Heart left ventricle (tissue), 16 donors: ENCODE measurements at regions not wholly inside any gene's neighbourhood (a gene's known extent, or its start where the extent isn't known, plus 50 kb on each side); places are given as distances from the start of the nearest gene placed in this dataset.

Experiments used
- ATAC-seq, 4 donors: fragments of 200-7000 bp; cut with Tn5 transposase; one replicate each; pipeline ENCODE4 v1.9.1; 2020 to 2022; ENCODE audit warnings: moderate library complexity in 4 of 4, mild to moderate bottlenecking in 3 of 4, moderate number of reproducible peaks in 1 of 4
- DNase-seq, 5 donors: peaks; one replicate each; pipeline ENCODE4 v3.0.0-alpha.2; 2020
- H3K27ac ChIP-seq, 12 donors: fragments of 200-600 bp; sonication (generic) in 4 of 12; one replicate each; pipeline versions ENCODE4 v1.5.0 to v1.8.0; 2016 to 2022; ENCODE audit warnings: mild to moderate bottlenecking in 2 of 12
- H3K27me3 ChIP-seq, 9 donors: fragments of 200-600 bp; sonication (generic) in 2 of 9; one replicate each; pipeline versions ENCODE4 v1.5.1 to v1.8.0; 2016 to 2022; ENCODE audit warnings: mild to moderate bottlenecking in 3 of 9
- H3K36me3 ChIP-seq, 9 donors: fragments of 200-600 bp; sonication (generic) in 2 of 9; one replicate each; pipeline versions ENCODE4 v1.5.0 to v1.8.0; 2018 to 2022; ENCODE audit warnings: mild to moderate bottlenecking in 2 of 9
- H3K4me1 ChIP-seq, 12 donors: fragments of 200-600 bp; sonication (generic) in 4 of 12; one replicate each; pipeline versions ENCODE4 v1.5.0 to v1.8.0; 2016 to 2022; ENCODE audit warnings: mild to moderate bottlenecking in 3 of 12
- H3K4me3 ChIP-seq, 12 donors: fragments of 200-600 bp; sonication (generic) in 4 of 12; one replicate each; pipeline versions ENCODE4 v1.5.0 to v1.8.0; 2017 to 2022; ENCODE audit warnings: mild to moderate bottlenecking in 9 of 12, moderate library complexity in 4 of 12
- H3K9me3 ChIP-seq, 12 donors: fragments of 200-600 bp; sonication (generic) in 4 of 12; one replicate each; pipeline versions ENCODE4 v1.5.0 to v1.8.0; 2016 to 2022; ENCODE audit warnings: mild to moderate bottlenecking in 1 of 12
- CTCF ChIP-seq, 12 donors: fragments of 200-600 bp; sonication (generic) in 4 of 12; IDR thresholded peaks; one replicate each; pipeline versions ENCODE4 v1.5.0 to v1.8.0; 2018 to 2022; ENCODE audit warnings: antibody characterized with exemption in 12 of 12, mild to moderate bottlenecking in 5 of 12
- POLR2A ChIP-seq, 2 donors: fragments of 450-650 bp; IDR thresholded peaks; one replicate each; pipeline ENCODE4 v1.6.1; 2017; ENCODE audit warnings: antibody characterized with exemption in 2 of 2, mild to moderate bottlenecking in 2 of 2, moderate library complexity in 2 of 2
- WGBS, 4 donors: extraction: QIAGEN DNeasy Blood & Tissue Kit in 2 of 4; methylation state at CpG; one replicate each; pipeline versions ENCODE4 v1.1.5 to v1.1.7; 2013 to 2018; 5-methylcytosine and 5-hydroxymethylcytosine counted together
- intact Hi-C, 10 donors: fragments of 100-400 bp; cut with DNase I; formaldehyde crosslinking; loops; one replicate each; pipeline versions ENCODE4 v1.11.1 to v1.14.2; 2022
- donor health status: ischemic (EF 13 %, LVEDD 7.1; RV severe dilation, severe dysfunction).
- donor health status: healthy with polysubstance abuse.
- donor health status: DM: no; HTN: yes; CAD: no.
- donor health status: DM: no; HTN: no; CAD: no.
- donor health status: ischemic (EF 25% LVEDD 6.9; RV normal size, moderate dysfunction).
- donor health status: ischemic (EF 25% LVEDD 5.7; RV mildly dilated, moderate dysfunction).
- donor health status: healthy.
- donor health status: DM: yes; HTN: yes; CAD: no.
- donor health status: ischemic (EF 35%, LVEDD 5.7; RV mildly dilated, moderate dysfunction).
- donor health status: nonischemic (EF 11% LVEDD 7.7; RV severe dilation, severe dysfunction).
- donor health status: DM: yes; HTN: yes; CAD: no.
- donor health status: PGD.
- donor health status: ischemic (EF 29% LVEDD 5.4; RV normal size, mild dysfunction).
- donor health status: nonischemic (EF 23%, LVEDD 6.1; RV moderate dilation, normal function).

- Histone ChIP-seq H3K36me3 (no peaks in the 10 kb centered on the region), H3K4me1 (peaks cover 0 to 29% (median 14%) of the 10 kb centered on the region in 12 donors), H3K27me3 (no peaks in the 10 kb centered on the region), H3K4me3 (no peak overlapping the region), H3K27ac (peak overlapping the region in 10 of 12 donors; percentile 6 to 70 (median 52)), H3K9me3 (no peaks in the 10 kb centered on the region)
- no peak for TF ChIP-seq POLR2A (IDR thresholded peaks at IDR 0.05)
- WGBS, 4 donors: 88 to 93% (median 92%) methylated on average over 1 of the region's 1 CpG
- DNase-seq (no peak), ATAC-seq (no peak)
- intact Hi-C loops: loop anchor here in 3 of 10 donors (5.0 to 10.0 kb wide), 5 partner anchors 55 to 353 kb away; partner anchors contain the start of gene TGFBR2 (in 1 of the 3)
These were observed 264.6 kb upstream of the TGFBR2 start for GRCh38 chr3:30341851-30342250.

GRCh38 chr3:30342318-30343060, 263.9 kb upstream of the TGFBR2 start:
- intact Hi-C loops: loop anchor here in 3 of 10 donors (5.0 to 10.0 kb wide), 5 partner anchors 55 to 352 kb away; partner anchors contain the start of gene TGFBR2 (in 1 of the 3)
- no peaks in the 10 kb centered on the region for H3K9me3 ChIP-seq
- H3K4me3 ChIP-seq: no peak overlapping the region
- TF ChIP-seq POLR2A (IDR thresholded peaks at IDR 0.05) (no peak), CTCF (IDR thresholded peaks at IDR 0.05) (no peak)
- peak overlapping the region; percentile 6 to 70 (median 51) for H3K27ac ChIP-seq
- 59 to 70% (median 65%) methylated on average over 6 of the region's 6 CpGs for WGBS, 4 donors
- H3K36me3 ChIP-seq: no peaks in the 10 kb centered on the region
- peaks cover 0 to 32% (median 16%) of the 10 kb centered on the region in 12 donors for H3K4me1 ChIP-seq
- no peaks in the 10 kb centered on the region for H3K27me3 ChIP-seq
- ATAC-seq (peak; percentile 80 to 95 (median 94)), DNase-seq (peak in 2 of 5 donors; percentile 24 to 58)

GRCh38 chr3:30343067-30343831, 263.2 kb upstream of the TGFBR2 start:
- 62 to 67% (median 66%) methylated on average over 4 of the region's 4 CpGs for WGBS, 4 donors
- ATAC-seq (peak in 1 of 4 donors; percentile 52), DNase-seq (no peak)
- H3K4me1 ChIP-seq: peaks cover 0 to 39% (median 20%) of the 10 kb centered on the region in 12 donors
- no peaks in the 10 kb centered on the region for H3K36me3 ChIP-seq
- intact Hi-C loops: loop anchor here in 3 of 10 donors (5.0 to 10.0 kb wide), 5 partner anchors 56 to 352 kb away; partner anchors contain the start of gene TGFBR2 (in 1 of the 3)
- TF ChIP-seq CTCF (IDR thresholded peaks at IDR 0.05) (no peak), POLR2A (IDR thresholded peaks at IDR 0.05) (no peak)
- peak overlapping the region; percentile 6 to 70 (median 51) for H3K27ac ChIP-seq
- no peak overlapping the region for H3K4me3 ChIP-seq
- H3K27me3 ChIP-seq: no peaks in the 10 kb centered on the region
- no peaks in the 10 kb centered on the region for H3K9me3 ChIP-seq

GRCh38 chr3:30343861-30344260, 262.5 kb upstream of the TGFBR2 start:
- no peak for TF ChIP-seq CTCF (IDR thresholded peaks at IDR 0.05)
- no peak for TF ChIP-seq POLR2A (IDR thresholded peaks at IDR 0.05)
- DNase-seq (no peak), ATAC-seq (no peak)
- Histone ChIP-seq H3K4me1 (peaks cover 0 to 45% (median 24%) of the 10 kb centered on the region in 12 donors), H3K36me3 (no peaks in the 10 kb centered on the region), H3K27ac (peak overlapping the region in 5 of 12 donors; percentile 1 to 63 (median 45)), H3K27me3 (no peaks in the 10 kb centered on the region), H3K9me3 (no peaks in the 10 kb centered on the region), H3K4me3 (no peak overlapping the region)
- 83 to 97% (median 94%) methylated on average over 1 of the region's 1 CpG for WGBS, 4 donors
- intact Hi-C loops: loop anchor here in 3 of 10 donors (5.0 to 10.0 kb wide), 5 partner anchors 57 to 351 kb away; partner anchors contain the start of gene TGFBR2 (in 1 of the 3)
